Epithelial cell of esophagus (primary cell): ENCODE measurements at regions not wholly inside any gene's neighbourhood (a gene's known extent, or its start where the extent isn't known, plus 50 kb on each side); places are given as distances from the start of the nearest gene placed in this dataset.

Experiments
- DNase-seq: peaks from one replicate; pipeline ENCODE4 v3.0.0; 2010; ENCODE audit warnings: low read depth
- H3K4me3 ChIP-seq: 2 replicates; pipeline ENCODE4 v1.5.1; 2011; ENCODE audit warnings: mild to moderate bottlenecking, low read length, control low read depth
- CTCF ChIP-seq: IDR thresholded peaks from 2 replicates; pipeline ENCODE4 v1.5.1; 2011; ENCODE audit warnings: low read depth, mild to moderate bottlenecking, low read length, control low read depth, inconsistent platforms; ENCODE audit not compliant: insufficient read depth; ENCODE audit errors: missing control alignments

GRCh38 chr11:127649958-127650357 is 649.4 kb upstream of the KIRREL3 start:
- no peak for DNase-seq
- TF ChIP-seq CTCF = no peak
- H3K4me3 ChIP-seq = no peak overlapping the region

GRCh38 chr11:127649071-127649470 is 648.5 kb upstream of the KIRREL3 start:
- no peak for TF ChIP-seq CTCF
- no peak for DNase-seq
- no peak overlapping the region for H3K4me3 ChIP-seq

- no peak for TF ChIP-seq CTCF
- H3K4me3 ChIP-seq = no peak overlapping the region
- no peak for DNase-seq
These were observed 648.0 kb upstream of the KIRREL3 start for GRCh38 chr11:127648583-127648982.

GRCh38 chr11:127644366-127644765 is 643.8 kb upstream of the KIRREL3 start:
- no peak for TF ChIP-seq CTCF
- H3K4me3 ChIP-seq = no peak overlapping the region
- no peak for DNase-seq

- TF ChIP-seq CTCF = no peak
- H3K4me3 ChIP-seq = no peak overlapping the region
- no peak for DNase-seq
These were observed 642.9 kb upstream of the KIRREL3 start for GRCh38 chr11:127643268-127644058.

GRCh38 chr11:127640561-127641451 is 640.2 kb upstream of the KIRREL3 start:
- no peak overlapping the region for H3K4me3 ChIP-seq
- no peak for TF ChIP-seq CTCF
- no peak for DNase-seq
